GM12892 (cell line): ENCODE measurements at regions not wholly inside any gene's neighbourhood (a gene's known extent, or its start where the extent isn't known, plus 50 kb on each side); places are given as distances from the start of the nearest gene placed in this dataset.

Experiments used
- POLR2A ChIP-seq: IDR thresholded peaks from 2 replicates; pipeline ENCODE4 v1.6.1; 2011; ENCODE audit warnings: low read depth, low read length, control low read depth
- TAF1 ChIP-seq: IDR thresholded peaks from 2 replicates; pipeline ENCODE4 v1.6.1; 2011; ENCODE audit warnings: low read depth, mild to moderate bottlenecking, control low read depth, low read length, borderline replicate concordance

- TF ChIP-seq TAF1: no peak
- TF ChIP-seq POLR2A: no peak
Measured at GRCh38 chr2:21429747-21430146, 306.0 kb downstream of the TDRD15 start.
